ENCODE measurements at regions not wholly inside any gene's neighbourhood (a gene's known extent, or its start where the extent isn't known, plus 50 kb on each side); places are given as distances from the start of the nearest gene placed in this dataset.

- no peak for DNase-seq (ENCODE audit: low read depth in 2 of 2)
These were observed 188.7 kb upstream of the GSE1 start for GRCh38 chr16:85424260-85425073.

DNA sequence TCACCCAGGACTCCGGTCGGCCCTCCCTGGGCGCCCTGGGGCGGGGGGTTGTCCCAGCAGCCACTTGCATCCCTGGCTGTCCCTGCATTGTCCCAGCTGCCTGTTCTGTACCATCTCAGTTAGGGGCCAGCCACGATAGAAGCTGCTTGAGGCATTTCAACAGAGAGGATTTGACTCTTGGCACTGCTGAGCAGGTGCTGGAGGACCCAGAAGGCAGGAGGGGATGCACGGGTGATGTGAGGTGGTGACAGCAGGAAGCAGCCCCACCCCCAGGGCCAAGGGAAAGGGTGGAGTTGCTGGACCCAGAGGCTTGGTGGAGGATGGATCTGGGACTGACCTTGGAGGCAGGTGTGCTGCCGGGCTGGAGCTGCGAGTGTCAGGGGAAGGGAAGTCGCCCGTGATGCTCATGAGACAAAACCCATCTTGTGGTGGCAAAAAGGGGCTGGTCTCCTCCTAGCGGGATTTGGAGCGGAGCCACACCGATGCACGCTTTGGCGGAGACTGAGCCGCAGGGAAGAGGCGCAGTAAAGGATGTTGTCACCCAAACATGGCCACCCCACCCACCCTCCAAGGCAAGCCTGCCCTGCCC lies 188.0 kb upstream of the GSE1 start:
- DNase-seq (ENCODE audit: low read depth in 2 of 2): no peak

GRCh38 chr16:85426806-85427205 lies 186.3 kb upstream of the GSE1 start:
- no peak for DNase-seq (ENCODE audit: low read depth in 2 of 2)

GRCh38 chr16:85428168-85428898 lies 184.8 kb upstream of the GSE1 start:
- DNase-seq (ENCODE audit: low read depth in 2 of 2): peak in 1 of 2 donors; percentile 39

DNA sequence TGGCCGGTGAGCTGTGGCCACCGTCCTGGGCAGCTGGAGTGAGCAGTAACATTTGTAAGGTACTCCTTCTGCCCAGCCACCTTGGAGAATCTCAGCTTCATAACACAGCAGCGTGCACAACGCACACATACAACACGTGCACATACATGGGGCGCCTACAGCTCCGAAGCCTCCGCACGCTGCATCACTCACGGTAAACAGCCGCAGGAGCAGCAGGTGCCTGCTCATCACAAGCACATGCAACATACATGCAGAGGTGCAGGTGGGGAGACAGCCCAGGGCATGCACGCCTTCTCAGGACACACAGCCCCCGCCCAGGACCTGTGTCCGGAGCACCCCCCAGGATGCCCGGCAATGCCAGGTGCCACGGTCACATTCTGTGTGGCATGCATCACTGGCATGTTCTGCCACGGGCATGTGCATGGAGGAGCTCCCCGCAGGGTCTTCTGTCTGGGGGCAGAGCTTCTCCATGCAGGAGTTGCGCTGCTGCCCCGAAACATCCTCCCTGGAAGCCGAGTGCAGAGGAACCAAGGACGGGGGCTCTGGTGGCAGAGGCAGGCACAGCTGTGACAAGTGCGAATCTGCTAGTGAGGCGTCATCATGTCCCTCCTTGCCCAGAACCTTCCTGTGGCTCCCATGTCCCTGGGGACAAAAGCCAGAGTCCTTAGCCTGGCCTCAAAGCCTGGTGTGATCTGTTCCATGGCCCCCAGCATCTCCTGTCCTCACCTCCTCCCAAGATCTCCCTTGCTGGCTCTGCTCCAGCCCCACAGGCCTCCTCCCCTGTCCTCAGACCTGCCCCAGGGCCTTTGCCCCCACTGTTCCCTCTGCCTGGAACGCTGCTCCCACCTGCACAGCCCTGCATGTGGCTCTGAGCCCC lies 184.0 kb upstream of the GSE1 start:
- no peak for DNase-seq (ENCODE audit: low read depth in 2 of 2)

- DNase-seq (ENCODE audit: low read depth in 2 of 2): no peak
These were observed 183.2 kb upstream of the GSE1 start for GRCh38 chr16:85429776-85430522.

DNA sequence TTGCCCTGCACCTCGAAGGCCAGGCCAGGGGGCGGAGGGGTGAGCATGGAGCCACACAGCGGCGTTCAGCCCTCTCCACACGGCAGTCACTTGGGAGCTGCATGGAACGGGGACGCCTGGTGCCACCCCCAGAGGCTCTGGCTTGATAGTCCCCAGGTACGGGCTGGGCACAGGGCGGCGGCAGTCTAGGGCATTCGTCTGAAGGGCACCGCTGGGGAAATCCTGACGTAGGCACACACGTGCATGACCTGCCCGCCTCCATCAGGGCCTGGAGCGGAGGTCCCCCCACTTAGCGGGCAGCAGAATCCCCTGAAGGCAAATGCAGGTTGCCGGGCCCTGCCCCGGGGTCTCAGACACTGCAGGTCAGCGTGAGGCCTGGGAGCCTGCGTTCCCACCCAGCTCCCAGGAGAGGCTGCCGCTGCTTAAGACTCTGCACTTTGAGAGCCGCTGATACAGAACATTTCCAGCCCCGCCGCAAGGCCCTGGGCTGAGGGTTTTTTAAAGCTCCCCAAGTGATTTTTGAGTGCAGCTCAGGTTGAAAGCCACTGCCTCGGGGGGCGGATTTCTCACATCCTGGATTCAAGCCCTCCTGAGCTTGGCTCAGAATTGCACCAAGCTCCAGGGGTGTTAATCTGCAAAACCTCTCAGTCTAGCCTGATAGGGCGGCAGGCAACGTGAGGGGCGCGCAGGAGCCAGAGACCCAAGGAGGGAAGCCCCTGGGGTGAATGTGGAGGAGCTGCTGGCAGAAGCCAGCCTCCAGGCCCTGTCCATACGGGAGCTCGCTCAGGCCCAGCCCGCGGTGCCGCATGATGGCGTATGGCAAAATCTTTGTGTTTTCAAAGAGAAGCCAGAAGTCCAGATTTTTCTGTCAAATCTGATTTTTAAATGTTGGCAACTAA lies 182.3 kb upstream of the GSE1 start:
- DNase-seq (ENCODE audit: low read depth in 2 of 2): no peak

GRCh38 chr16:85431431-85432124 lies 181.5 kb upstream of the GSE1 start:
- no peak for DNase-seq (ENCODE audit: low read depth in 2 of 2)

- DNase-seq (ENCODE audit: low read depth in 2 of 2): no peak
These were observed 180.5 kb upstream of the GSE1 start for GRCh38 chr16:85432606-85433005.

DNA sequence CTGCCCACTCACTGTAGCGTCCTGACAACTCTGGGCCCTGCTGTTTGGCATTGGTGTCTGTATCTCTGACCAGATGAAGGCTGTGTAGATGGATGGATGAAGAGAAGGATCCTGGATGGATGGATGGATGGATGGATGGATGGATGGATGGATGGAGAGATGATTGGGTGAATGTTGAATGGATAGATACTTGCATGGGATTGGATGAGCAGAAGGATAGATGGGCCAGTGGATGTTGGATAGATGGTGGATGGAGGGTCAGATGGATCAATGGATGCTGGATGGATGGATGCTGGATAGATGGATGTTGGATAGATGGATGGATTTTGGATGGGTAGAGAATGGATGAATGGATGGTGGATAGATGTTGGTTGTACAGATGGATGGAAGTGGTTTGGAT lies 179.6 kb upstream of the GSE1 start:
- no peak for DNase-seq (ENCODE audit: low read depth in 2 of 2)

DNA sequence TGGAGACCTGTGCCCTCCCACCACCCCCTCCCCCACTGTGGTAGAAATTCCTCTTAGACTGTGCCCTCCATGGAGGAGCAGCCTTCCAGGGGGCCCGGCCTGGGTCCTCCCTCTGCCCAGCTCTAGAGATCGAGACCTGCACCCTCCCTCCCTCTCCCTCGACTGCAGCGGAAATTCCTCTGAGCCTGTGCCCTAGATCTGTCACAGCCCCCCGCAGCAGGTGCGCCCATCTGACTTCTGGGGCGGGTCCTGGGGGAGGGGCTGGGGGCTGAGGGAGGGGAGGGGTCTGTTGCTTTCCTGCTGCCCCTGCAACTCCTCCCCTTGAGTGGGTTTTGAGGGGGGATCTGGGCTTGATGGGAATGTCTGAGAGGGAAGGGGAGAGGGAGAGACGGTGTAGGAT lies 177.8 kb upstream of the GSE1 start:
- no peak for DNase-seq (ENCODE audit: low read depth in 2 of 2)

GRCh38 chr16:85435700-85436099 lies 177.4 kb upstream of the GSE1 start:
- no peak for DNase-seq (ENCODE audit: low read depth in 2 of 2)

- DNase-seq (ENCODE audit: low read depth in 2 of 2): no peak
These were observed 176.9 kb upstream of the GSE1 start for GRCh38 chr16:85436207-85436606.

GRCh38 chr16:85436636-85437165 lies 176.4 kb upstream of the GSE1 start:
- no peak for DNase-seq (ENCODE audit: low read depth in 2 of 2)

DNA sequence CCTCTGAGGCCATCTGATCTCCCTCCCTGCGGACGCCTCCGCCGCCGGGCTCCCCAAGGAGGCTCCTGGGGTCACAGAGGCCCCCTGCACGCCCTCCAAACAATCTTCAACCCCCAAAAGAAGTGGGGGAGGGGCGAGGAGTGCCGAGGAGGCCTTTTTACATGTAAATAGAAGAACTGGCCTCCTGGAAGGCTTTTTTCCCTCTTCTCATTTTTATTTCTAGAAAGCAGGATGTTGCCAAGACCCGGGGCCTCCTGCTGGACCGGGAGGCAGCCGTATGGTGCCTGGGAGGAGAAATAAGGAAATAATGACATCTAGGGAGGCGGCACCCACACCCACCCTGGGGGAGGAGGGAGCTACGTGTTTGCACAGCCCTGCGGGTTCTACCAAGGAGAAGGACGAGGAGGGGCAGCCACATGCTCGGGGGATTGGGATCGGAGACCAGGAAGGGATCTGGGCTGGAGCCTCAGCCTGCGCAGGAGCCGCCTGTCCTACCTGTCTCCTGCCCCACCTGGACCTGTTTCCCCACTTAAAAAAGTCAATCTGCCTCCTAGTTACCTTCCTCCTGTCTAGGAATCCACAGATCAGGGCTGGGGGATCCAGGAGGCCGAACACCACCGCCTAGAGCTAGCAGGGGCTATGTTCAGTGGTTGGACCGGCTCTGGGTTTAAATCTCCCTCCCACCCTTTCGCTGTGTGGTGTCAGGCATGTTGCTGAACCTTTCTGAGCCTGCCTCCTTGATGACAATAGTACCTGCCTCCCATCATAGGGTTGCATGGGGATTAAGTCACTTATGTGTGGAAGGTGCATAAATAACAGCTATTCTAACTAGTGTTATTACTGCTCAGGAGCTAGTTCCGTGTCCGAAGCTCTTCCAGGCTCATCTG lies 175.7 kb upstream of the GSE1 start:
- DNase-seq (ENCODE audit: low read depth in 2 of 2): no peak

DNA sequence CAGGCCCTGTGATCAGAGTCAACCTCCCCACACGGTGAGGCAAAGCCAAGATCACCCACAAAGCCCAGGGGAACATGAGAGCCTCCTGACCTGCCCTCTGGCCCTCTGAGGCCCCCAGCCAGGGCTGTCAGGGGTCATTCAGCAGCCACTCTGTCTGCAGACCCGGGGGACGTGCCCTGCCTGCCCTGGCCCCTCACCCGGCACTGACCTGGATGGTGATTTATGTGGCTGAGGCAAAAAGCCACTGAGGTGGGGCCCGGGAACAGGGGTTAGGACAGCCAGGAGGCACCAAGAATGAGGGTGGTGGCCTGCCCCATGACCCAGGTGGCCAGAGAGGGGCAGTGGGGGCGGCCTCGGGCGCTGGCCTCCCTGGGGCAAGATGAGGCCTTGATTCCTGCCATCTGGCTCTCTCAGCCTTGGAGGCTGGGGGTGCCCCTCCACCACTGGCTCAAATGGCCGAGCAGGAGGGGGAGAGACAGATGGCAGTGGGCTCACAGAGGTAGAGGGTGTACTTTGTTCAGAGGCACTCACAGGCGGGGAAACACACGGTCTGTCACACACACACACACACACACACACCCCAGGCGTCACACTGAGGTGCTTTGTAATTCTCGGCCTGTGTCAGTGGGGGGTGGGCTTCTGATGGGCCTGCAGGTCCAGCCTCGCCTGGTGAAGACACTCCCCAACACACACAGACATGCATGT lies 174.0 kb upstream of the GSE1 start:
- DNase-seq (ENCODE audit: low read depth in 2 of 2): no peak

GRCh38 chr16:85440744-85441143 lies 172.4 kb upstream of the GSE1 start:
- DNase-seq (ENCODE audit: low read depth in 2 of 2): no peak

Data from activated CD4-positive, alpha-beta T cell treated with anti-CD3 and anti-CD28 coated beads for 24 hours (primary cell).